Common myeloid progenitor, CD34-positive (primary cell): ENCODE measurements at regions not wholly inside any gene's neighbourhood (a gene's known extent, or its start where the extent isn't known, plus 50 kb on each side); places are given as distances from the start of the nearest gene placed in this dataset.

Source experiments
- CTCF ChIA-PET: fragments of 350-600 bp; sonication (Branson Sonifier 250); formaldehyde crosslinking; loops from one replicate; lab custom pipeline; 2021; ENCODE audit warnings: antibody characterized with exemption; lab: Charles Lee
- POLR2A ChIA-PET: fragments of 350-600 bp; sonication (Branson Sonifier 250); formaldehyde crosslinking; loops from one replicate; lab custom pipeline; 2021; ENCODE audit warnings: antibody characterized with exemption; lab: Charles Lee
- DNase-seq, 3 donors: peaks; one replicate each; pipeline versions ENCODE4 v3.0.0 to v3.0.0-alpha.2; 2013
- H3K27ac ChIP-seq, 2 experiments: 1 replicate in 1 of 2; 2 replicates in 1 of 2; pipeline ENCODE4 v1.7.0; 2013; ENCODE audit warnings: inconsistent platforms in 2 of 2, low read length in 2 of 2, mild to moderate bottlenecking in 2 of 2, low read depth in 1 of 2, moderate library complexity in 1 of 2; ENCODE audit not compliant: severe bottlenecking in 2 of 2, insufficient read depth in 1 of 2, poor library complexity in 1 of 2
- H3K27me3 ChIP-seq, 5 experiments: replicated peaks in 2 of 5; 1 replicate in 3 of 5; 2 replicates in 2 of 5; pipeline versions ENCODE4 v1.6.1 to v1.7.0; 2013; ENCODE audit warnings: low read length in 4 of 5, mild to moderate bottlenecking in 2 of 5, moderate library complexity in 2 of 5, inconsistent platforms in 1 of 5; ENCODE audit not compliant: insufficient read depth in 5 of 5, control insufficient read depth in 4 of 5
- H3K36me3 ChIP-seq, 4 experiments: 1 replicate in 2 of 4; 2 replicates in 2 of 4; pipeline versions ENCODE4 v1.6.1 to v1.7.0; 2013; ENCODE audit warnings: low read length in 3 of 4, control low read depth in 1 of 4, mild to moderate bottlenecking in 1 of 4; ENCODE audit not compliant: control insufficient read depth in 4 of 4, insufficient read depth in 4 of 4
- H3K4me1 ChIP-seq, 4 experiments: 1 replicate in 3 of 4; 2 replicates in 1 of 4; pipeline versions ENCODE4 v1.6.1 to v1.7.1; 2013; ENCODE audit warnings: low read length in 3 of 4, mild to moderate bottlenecking in 3 of 4, control low read depth in 1 of 4, inconsistent platforms in 1 of 4, moderate library complexity in 1 of 4; ENCODE audit not compliant: control insufficient read depth in 4 of 4, insufficient read depth in 4 of 4; ENCODE audit errors: control extremely low read depth in 1 of 4
- H3K4me3 ChIP-seq, 7 experiments: 1 replicate in 4 of 7; 2 replicates in 3 of 7; pipeline versions ENCODE4 v1.5.1 to v1.7.0; 2013; ENCODE audit warnings: mild to moderate bottlenecking in 7 of 7, low read length in 6 of 7, moderate library complexity in 6 of 7, inconsistent platforms in 2 of 7, low read depth in 2 of 7, control low read depth in 1 of 7; ENCODE audit not compliant: insufficient read depth in 4 of 7, control insufficient read depth in 1 of 7; ENCODE audit errors: extremely low read depth in 1 of 7
- H3K9me3 ChIP-seq, 5 experiments: 1 replicate in 4 of 5; 2 replicates in 1 of 5; pipeline versions ENCODE4 v1.6.1 to v1.7.1; 2013; ENCODE audit warnings: low read length in 4 of 5, mild to moderate bottlenecking in 2 of 5, inconsistent platforms in 1 of 5, low read depth in 1 of 5, moderate library complexity in 1 of 5; ENCODE audit not compliant: control insufficient read depth in 4 of 5, insufficient read depth in 2 of 5; ENCODE audit errors: control extremely low read depth in 1 of 5
- WGBS: methylation state at CpG from one replicate; pipeline ENCODE4 v1.1.5; 2013; ENCODE audit not compliant: insufficient coverage; 5-methylcytosine and 5-hydroxymethylcytosine counted together

GRCh38 chr12:124405151-124405550, 110.3 kb downstream of the RFLNA start:
- Histone ChIP-seq H3K27me3 (no peaks in the 10 kb centered on the region), H3K4me1 (no peaks in the 10 kb centered on the region), H3K9me3 (no peaks in the 10 kb centered on the region), H3K27ac (no peak overlapping the region), H3K4me3 (no peak overlapping the region), H3K36me3 (peaks cover 0 to 64% (median 40%) of the 10 kb centered on the region in 4 experiments)
- WGBS: 97% methylated on average over 8 of the region's 10 CpGs
- CTCF ChIA-PET: no interaction called here
- no peak for DNase-seq
- POLR2A ChIA-PET: no interaction called here

- H3K4me1 ChIP-seq: no peaks in the 10 kb centered on the region
- 90% methylated on average over 10 of the region's 17 CpGs for WGBS
- ChIA-PET CTCF (no interaction called here), POLR2A (no interaction called here)
- H3K9me3 ChIP-seq: no peaks in the 10 kb centered on the region
- no peak for DNase-seq
- H3K27me3 ChIP-seq: no peaks in the 10 kb centered on the region
- H3K27ac ChIP-seq: no peak overlapping the region
- H3K36me3 ChIP-seq: peaks cover 0 to 61% (median 42%) of the 10 kb centered on the region in 4 experiments
- no peak overlapping the region for H3K4me3 ChIP-seq
These were observed 109.4 kb downstream of the RFLNA start for GRCh38 chr12:124404162-124404784.

- peaks cover 0 to 60% (median 43%) of the 10 kb centered on the region in 4 experiments for H3K36me3 ChIP-seq
- POLR2A ChIA-PET: no interaction called here
- 86% methylated on average over 8 of the region's 9 CpGs for WGBS
- H3K27me3 ChIP-seq: no peaks in the 10 kb centered on the region
- no peak overlapping the region for H3K4me3 ChIP-seq
- DNase-seq: no peak
- no peak overlapping the region for H3K27ac ChIP-seq
- CTCF ChIA-PET: interaction anchor here (0.8 kb wide), 1 partner anchor 10 kb away, joined by 3 read pairs; no protein-coding TSS in a partner anchor
- H3K9me3 ChIP-seq: no peaks in the 10 kb centered on the region
- no peaks in the 10 kb centered on the region for H3K4me1 ChIP-seq
These were observed 108.4 kb downstream of the RFLNA start for GRCh38 chr12:124403273-124403672.

GRCh38 chr12:124402248-124403066, 107.6 kb downstream of the RFLNA start:
- H3K36me3 ChIP-seq: peaks cover 0 to 65% (median 47%) of the 10 kb centered on the region in 4 experiments
- H3K4me1 ChIP-seq: no peaks in the 10 kb centered on the region
- H3K27me3 ChIP-seq: no peaks in the 10 kb centered on the region
- 95% methylated on average over 19 of the region's 23 CpGs for WGBS
- no peak for DNase-seq
- ChIA-PET POLR2A (no interaction called here), CTCF (interaction anchor here (1.3 kb wide), 1 partner anchor 8 kb away, joined by 3 read pairs; no protein-coding TSS in a partner anchor)
- no peak overlapping the region for H3K4me3 ChIP-seq
- no peaks in the 10 kb centered on the region for H3K9me3 ChIP-seq
- no peak overlapping the region for H3K27ac ChIP-seq

GRCh38 chr12:124401704-124402221, 106.9 kb downstream of the RFLNA start:
- ChIA-PET POLR2A (interaction anchor here (0.6 kb wide), 1 partner anchor 334 kb away, joined by 3 read pairs; no protein-coding TSS in a partner anchor), CTCF (interaction anchor here (0.8 to 1.3 kb wide), 3 partner anchors 8 to 23 kb away, joined by 3 read pairs; no protein-coding TSS in a partner anchor)
- Histone ChIP-seq H3K4me1 (no peaks in the 10 kb centered on the region), H3K9me3 (no peaks in the 10 kb centered on the region), H3K4me3 (no peak overlapping the region), H3K27me3 (no peaks in the 10 kb centered on the region), H3K27ac (no peak overlapping the region), H3K36me3 (peaks cover 0 to 63% (median 47%) of the 10 kb centered on the region in 4 experiments)
- 95% methylated on average over 13 of the region's 15 CpGs for WGBS
- no peak for DNase-seq

- no peak overlapping the region for H3K27ac ChIP-seq
- H3K9me3 ChIP-seq: no peaks in the 10 kb centered on the region
- CTCF ChIA-PET: interaction anchor here (1.6 to 2.4 kb wide), 4 partner anchors 18 to 64 kb away, joined by 4 to 8 read pairs (median 6); no protein-coding TSS in a partner anchor
- POLR2A ChIA-PET: no interaction called here
- H3K36me3 ChIP-seq: peaks cover 0 to 60% (median 50%) of the 10 kb centered on the region in 4 experiments
- WGBS: 99% methylated on average over 10 of the region's 10 CpGs
- H3K4me3 ChIP-seq: no peak overlapping the region
- no peaks in the 10 kb centered on the region for H3K27me3 ChIP-seq
- H3K4me1 ChIP-seq: no peaks in the 10 kb centered on the region
- no peak for DNase-seq
These were observed 105.2 kb downstream of the RFLNA start for GRCh38 chr12:124400124-124400523.
